SK-N-SH treated with all-trans-retinoic acid at 6 μM for 48 hours (cell line): ENCODE measurements at regions not wholly inside any gene's neighbourhood (a gene's known extent, or its start where the extent isn't known, plus 50 kb on each side); places are given as distances from the start of the nearest gene placed in this dataset.

Experiments used
- ATAC-seq: fragments of 200-7000 bp; cut with Tn5 transposase; 3 replicates; pipeline ENCODE4 v1.9.1; 2020; ENCODE audit warnings: mild to moderate bottlenecking, moderate library complexity
- ARNTL ChIP-seq: fragments of 450-650 bp; formaldehyde crosslinking; IDR thresholded peaks from 2 replicates; pipeline ENCODE4 v1.5.0; 2020; ENCODE audit warnings: low read depth, mild to moderate bottlenecking, moderate library complexity, borderline replicate concordance
- BACH2 ChIP-seq: fragments of 250-450 bp; sonication (Bioruptor Pico); IDR thresholded peaks from 2 replicates; pipeline ENCODE4 v1.9.0; 2021; ENCODE audit warnings: mild to moderate bottlenecking, borderline replicate concordance
- CREB5 ChIP-seq: fragments of 250-450 bp; sonication (Bioruptor Pico); IDR thresholded peaks from 2 replicates; pipeline ENCODE4 v1.5.1; 2020; ENCODE audit warnings: low read depth, mild to moderate bottlenecking, moderate library complexity
- CSDC2 ChIP-seq: fragments of 250-450 bp; sonication (Bioruptor Pico); IDR thresholded peaks from 2 replicates; pipeline ENCODE4 v1.5.0; 2020; ENCODE audit warnings: mild to moderate bottlenecking, moderate library complexity
- CSRNP3 ChIP-seq: fragments of 250-450 bp; sonication (Bioruptor Pico); IDR thresholded peaks from 2 replicates; pipeline ENCODE4 v1.5.1; 2021; ENCODE audit warnings: mild to moderate bottlenecking, moderate library complexity
- ESRRG ChIP-seq: fragments of 250-450 bp; sonication (Bioruptor Pico); IDR thresholded peaks from 2 replicates; pipeline ENCODE4 v1.6.1; 2021; ENCODE audit warnings: mild to moderate bottlenecking
- GLIS3 ChIP-seq: fragments of 250-450 bp; sonication (Bioruptor Pico); IDR thresholded peaks from 2 replicates; pipeline ENCODE4 v1.5.0; 2020; ENCODE audit warnings: mild to moderate bottlenecking, moderate library complexity
- ISL1 ChIP-seq: fragments of 250-450 bp; sonication (Bioruptor Pico); IDR thresholded peaks from 2 replicates; pipeline ENCODE4 v2.1.2; 2022; ENCODE audit warnings: mild to moderate bottlenecking, moderate library complexity
- OSR1 ChIP-seq: fragments of 250-450 bp; sonication (Bioruptor Pico); IDR thresholded peaks from 2 replicates; pipeline ENCODE4 v1.8.0; 2022; ENCODE audit warnings: moderate library complexity, mild to moderate bottlenecking, inconsistent platforms
- POU6F1 ChIP-seq: fragments of 250-450 bp; sonication (Bioruptor Pico); IDR thresholded peaks from 2 replicates; pipeline ENCODE4 v1.8.0; 2021; ENCODE audit warnings: low read depth, mild to moderate bottlenecking, moderate library complexity, borderline replicate concordance
- RARB ChIP-seq: fragments of 250-450 bp; sonication (Bioruptor Pico); IDR thresholded peaks from 2 replicates; pipeline ENCODE4 v1.8.0; 2021; ENCODE audit warnings: mild to moderate bottlenecking, moderate library complexity
- SNAI2 ChIP-seq: fragments of 250-450 bp; sonication (Bioruptor Pico); IDR thresholded peaks from 2 replicates; pipeline ENCODE4 v1.5.0; 2020; ENCODE audit warnings: mild to moderate bottlenecking, moderate library complexity
- TCF4 ChIP-seq: fragments of 250-450 bp; sonication (Bioruptor Pico); IDR thresholded peaks from 2 replicates; pipeline ENCODE4 v1.8.0; 2021; ENCODE audit warnings: mild to moderate bottlenecking, moderate library complexity, borderline replicate concordance
- TOX ChIP-seq: fragments of 250-450 bp; sonication (Bioruptor Pico); IDR thresholded peaks from 2 replicates; pipeline ENCODE4 v1.8.0; 2021; ENCODE audit warnings: mild to moderate bottlenecking, moderate library complexity, borderline replicate concordance
- TSHZ2 ChIP-seq: fragments of 250-450 bp; sonication (Bioruptor Pico); IDR thresholded peaks from 2 replicates; pipeline ENCODE4 v1.5.0; 2020; ENCODE audit warnings: mild to moderate bottlenecking, moderate library complexity
- ZC3H10 ChIP-seq: fragments of 250-450 bp; sonication (Bioruptor Pico); IDR thresholded peaks from 2 replicates; pipeline ENCODE4 v1.5.1; 2021; ENCODE audit warnings: mild to moderate bottlenecking, moderate library complexity
- ZFP3 ChIP-seq: fragments of 250-450 bp; sonication (Bioruptor Pico); IDR thresholded peaks from 2 replicates; pipeline ENCODE4 v1.5.0; 2020; ENCODE audit warnings: mild to moderate bottlenecking, moderate library complexity
- ZFP30 ChIP-seq: fragments of 450-650 bp; formaldehyde crosslinking; IDR thresholded peaks from 2 replicates; pipeline ENCODE4 v1.5.0; 2022; ENCODE audit warnings: mild to moderate bottlenecking, moderate library complexity
- ZNF70 ChIP-seq: fragments of 450-650 bp; formaldehyde crosslinking; IDR thresholded peaks from 2 replicates; pipeline ENCODE4 v1.5.0; 2020; ENCODE audit warnings: mild to moderate bottlenecking, moderate library complexity
- ZNF8 ChIP-seq: fragments of 450-650 bp; formaldehyde crosslinking; IDR thresholded peaks from 2 replicates; pipeline ENCODE4 v1.5.0; 2020; ENCODE audit warnings: mild to moderate bottlenecking, moderate library complexity

- TF ChIP-seq ZNF8 (CRISPR knock-in tag) (no peak), OSR1 (CRISPR knock-in tag) (no peak), ZC3H10 (CRISPR knock-in tag) (no peak), SNAI2 (CRISPR knock-in tag) (no peak), RARB (CRISPR knock-in tag) (no peak), CSRNP3 (no peak), TOX (CRISPR knock-in tag) (no peak), ISL1 (CRISPR knock-in tag) (no peak), ARNTL (no peak)
- ATAC-seq: no peak
Measured at GRCh38 chr14:101411779-101412178, 149.5 kb upstream of the DIO3 start.

- no peak for ATAC-seq
- TF ChIP-seq ZNF8 (CRISPR knock-in tag): no peak
- no peak for TF ChIP-seq ZFP30
- TF ChIP-seq ISL1 (CRISPR knock-in tag): no peak
- TF ChIP-seq CREB5 (CRISPR knock-in tag): no peak
- no peak for TF ChIP-seq TOX (CRISPR knock-in tag)
- no peak for TF ChIP-seq RARB (CRISPR knock-in tag)
- no peak for TF ChIP-seq GLIS3 (CRISPR knock-in tag)
- no peak for TF ChIP-seq ZNF70 (CRISPR knock-in tag)
- no peak for TF ChIP-seq TCF4
- TF ChIP-seq ARNTL: no peak
- no peak for TF ChIP-seq POU6F1 (CRISPR knock-in tag)
- TF ChIP-seq CSDC2 (CRISPR knock-in tag): no peak
- no peak for TF ChIP-seq BACH2 (CRISPR knock-in tag)
- no peak for TF ChIP-seq TSHZ2 (CRISPR knock-in tag)
- no peak for TF ChIP-seq OSR1 (CRISPR knock-in tag)
- TF ChIP-seq SNAI2 (CRISPR knock-in tag): no peak
- no peak for TF ChIP-seq ESRRG (CRISPR knock-in tag)
- TF ChIP-seq ZFP3 (CRISPR knock-in tag): no peak
- TF ChIP-seq, all 23 proteins: peak for 0
Measured at GRCh38 chr14:101412739-101413138, 148.6 kb upstream of the DIO3 start.

GRCh38 chr14:101417434-101417833 lies 143.9 kb upstream of the DIO3 start:
- ATAC-seq: no peak
- no peak for TF ChIP-seq SNAI2 (CRISPR knock-in tag)
- no peak for TF ChIP-seq RARB (CRISPR knock-in tag)
- no peak for TF ChIP-seq BACH2 (CRISPR knock-in tag)
- TF ChIP-seq CSRNP3: no peak
- TF ChIP-seq ESRRG (CRISPR knock-in tag): no peak
- TF ChIP-seq ZFP30: no peak
- TF ChIP-seq CREB5 (CRISPR knock-in tag): no peak
- TF ChIP-seq ZNF8 (CRISPR knock-in tag): no peak
- no peak for TF ChIP-seq ARNTL
- no peak for TF ChIP-seq TSHZ2 (CRISPR knock-in tag)
- TF ChIP-seq ZNF70 (CRISPR knock-in tag): no peak
- no peak for TF ChIP-seq ZFP3 (CRISPR knock-in tag)
- TF ChIP-seq TCF4: no peak
- no peak for TF ChIP-seq ZC3H10 (CRISPR knock-in tag)
- no peak for TF ChIP-seq ISL1 (CRISPR knock-in tag)
- TF ChIP-seq OSR1 (CRISPR knock-in tag): no peak
- no peak for TF ChIP-seq TOX (CRISPR knock-in tag)
